NCI-H2107 treated with DMSO at 0.1 percent for 48 hours (cell line): ENCODE measurements at regions not wholly inside any gene's neighbourhood (a gene's known extent, or its start where the extent isn't known, plus 50 kb on each side); places are given as distances from the start of the nearest gene placed in this dataset.
"Not testable (repeated sequence)": the region's sequence is repeated elsewhere in the genome, so short reads cannot be mapped to it uniquely, and the experiment has no call there.

Experiments
- DNase-seq: peaks from one replicate; lab custom pipeline; 2025; ENCODE audit not compliant: unreplicated experiment; lab: John Stamatoyannopoulos, UW

GRCh38 chr11:71638801-71639519 is 56.3 kb upstream of the KRTAP5-11 start:
- not testable (repeated sequence) for DNase-seq

GRCh38 chr11:71639520-71639849 is 56.8 kb upstream of the KRTAP5-11 start:
- not testable (repeated sequence) for DNase-seq

- not testable (repeated sequence) for DNase-seq
Measured at GRCh38 chr11:71639916-71640315, 57.2 kb upstream of the KRTAP5-11 start.

- DNase-seq, result not testable (repeated sequence)
Measured at GRCh38 chr11:71647078-71647477, 64.4 kb upstream of the KRTAP5-11 start.

GRCh38 chr11:71652998-71653397 is 70.3 kb upstream of the KRTAP5-11 start:
- DNase-seq, result not testable (repeated sequence)

- not testable (repeated sequence) for DNase-seq
Measured at GRCh38 chr11:71654423-71654822, 71.7 kb upstream of the KRTAP5-11 start.

- not testable (repeated sequence) for DNase-seq
Measured at GRCh38 chr11:71655041-71655440, 72.4 kb upstream of the KRTAP5-11 start.

GRCh38 chr11:71656513-71656912 is 73.8 kb upstream of the KRTAP5-11 start:
- DNase-seq, result not testable (repeated sequence)

GRCh38 chr11:71664941-71665340 is 82.3 kb upstream of the KRTAP5-11 start:
- DNase-seq, result not testable (repeated sequence)

- not testable (repeated sequence) for DNase-seq
Measured at GRCh38 chr11:71698110-71698509, 115.4 kb upstream of the KRTAP5-11 start.

- not testable (repeated sequence) for DNase-seq
Measured at GRCh38 chr11:71698961-71699360, 116.3 kb upstream of the KRTAP5-11 start.

- DNase-seq, result not testable (repeated sequence)
Measured at GRCh38 chr11:71701435-71702291, 119.0 kb upstream of the KRTAP5-11 start.

- DNase-seq, result not testable (repeated sequence)
Measured at GRCh38 chr11:71705086-71705737, 122.5 kb upstream of the KRTAP5-11 start.

- DNase-seq, result not testable (repeated sequence)
Measured at GRCh38 chr11:71705738-71706432, 123.2 kb upstream of the KRTAP5-11 start.

GRCh38 chr11:71707083-71707482 is 124.4 kb upstream of the KRTAP5-11 start:
- not testable (repeated sequence) for DNase-seq

- not testable (repeated sequence) for DNase-seq
Measured at GRCh38 chr11:71709541-71709940, 123.5 kb upstream of the DEFB108B start.

- DNase-seq, result not testable (repeated sequence)
Measured at GRCh38 chr11:71710171-71710671, 122.8 kb upstream of the DEFB108B start.

GRCh38 chr11:71710701-71711385 is 122.2 kb upstream of the DEFB108B start:
- DNase-seq, result not testable (repeated sequence)

GRCh38 chr11:71712350-71712749 is 120.7 kb upstream of the DEFB108B start:
- DNase-seq, result not testable (repeated sequence)

GRCh38 chr11:71712846-71713245 is 120.2 kb upstream of the DEFB108B start:
- DNase-seq, result not testable (repeated sequence)
